Left lung (tissue), 4 donors: ENCODE measurements at regions not wholly inside any gene's neighbourhood (a gene's known extent, or its start where the extent isn't known, plus 50 kb on each side); places are given as distances from the start of the nearest gene placed in this dataset.

Experiments used
- ATAC-seq: fragments of 200-7000 bp; cut with Tn5 transposase; one replicate; pipeline ENCODE4 v1.9.1; 2020; ENCODE audit warnings: moderate library complexity
- DNase-seq, 4 donors: peaks; one replicate each; pipeline ENCODE4 v3.0.0-alpha.2; 2013 to 2020
- H3K27ac ChIP-seq, 2 donors: fragments of 200-600 bp; sonication (generic) in 1 of 2; one replicate each; pipeline versions ENCODE4 v1.5.0 to v1.8.0; 2020 to 2021
- H3K27me3 ChIP-seq, 2 donors: fragments of 200-600 bp; sonication (generic) in 1 of 2; one replicate each; pipeline versions ENCODE4 v1.5.0 to v1.8.0; 2020 to 2021
- H3K36me3 ChIP-seq, 2 donors: fragments of 200-600 bp; sonication (generic) in 1 of 2; one replicate each; pipeline versions ENCODE4 v1.5.0 to v1.8.0; 2020 to 2021
- H3K4me1 ChIP-seq, 2 donors: fragments of 200-600 bp; one replicate each; pipeline ENCODE4 v1.8.0; 2021
- H3K4me3 ChIP-seq, 2 donors: fragments of 200-600 bp; sonication (generic) in 1 of 2; one replicate each; pipeline versions ENCODE4 v1.5.0 to v1.8.0; 2020 to 2021; ENCODE audit warnings: mild to moderate bottlenecking in 1 of 2
- H3K9me3 ChIP-seq, 2 donors: fragments of 200-600 bp; sonication (generic) in 1 of 2; one replicate each; pipeline versions ENCODE4 v1.5.0 to v1.8.0; 2020 to 2021
- intact Hi-C, 2 donors: fragments of 100-400 bp; cut with DNase I; formaldehyde crosslinking; loops; one replicate each; pipeline versions ENCODE4 v1.11.2 to v1.14.2; 2022
- TF ChIP-seq, protein P1 (sequence below), 2 donors: fragments of 200-600 bp; sonication (generic) in 1 of 2; IDR thresholded peaks; one replicate each; pipeline versions ENCODE4 v1.5.0 to v1.8.0; 2021; ENCODE audit warnings: antibody characterized with exemption in 2 of 2
- donor health status: DM: no; HTN: yes; CAD: no.
- donor health status: DM: no; HTN: no; CAD: no.

- no peaks in the 10 kb centered on the region for H3K36me3 ChIP-seq
- H3K27me3 ChIP-seq, result no peaks in the 10 kb centered on the region
- H3K27ac ChIP-seq, result no peak overlapping the region
- ATAC-seq (no peak), DNase-seq (no peak)
- TF ChIP-seq, protein P1, sequence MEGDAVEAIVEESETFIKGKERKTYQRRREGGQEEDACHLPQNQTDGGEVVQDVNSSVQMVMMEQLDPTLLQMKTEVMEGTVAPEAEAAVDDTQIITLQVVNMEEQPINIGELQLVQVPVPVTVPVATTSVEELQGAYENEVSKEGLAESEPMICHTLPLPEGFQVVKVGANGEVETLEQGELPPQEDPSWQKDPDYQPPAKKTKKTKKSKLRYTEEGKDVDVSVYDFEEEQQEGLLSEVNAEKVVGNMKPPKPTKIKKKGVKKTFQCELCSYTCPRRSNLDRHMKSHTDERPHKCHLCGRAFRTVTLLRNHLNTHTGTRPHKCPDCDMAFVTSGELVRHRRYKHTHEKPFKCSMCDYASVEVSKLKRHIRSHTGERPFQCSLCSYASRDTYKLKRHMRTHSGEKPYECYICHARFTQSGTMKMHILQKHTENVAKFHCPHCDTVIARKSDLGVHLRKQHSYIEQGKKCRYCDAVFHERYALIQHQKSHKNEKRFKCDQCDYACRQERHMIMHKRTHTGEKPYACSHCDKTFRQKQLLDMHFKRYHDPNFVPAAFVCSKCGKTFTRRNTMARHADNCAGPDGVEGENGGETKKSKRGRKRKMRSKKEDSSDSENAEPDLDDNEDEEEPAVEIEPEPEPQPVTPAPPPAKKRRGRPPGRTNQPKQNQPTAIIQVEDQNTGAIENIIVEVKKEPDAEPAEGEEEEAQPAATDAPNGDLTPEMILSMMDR (IDR thresholded peaks at IDR 0.05), result no peak
- H3K9me3 ChIP-seq, result peaks cover 0 to 4% of the 10 kb centered on the region in 2 donors
- H3K4me3 ChIP-seq, result no peak overlapping the region
- intact Hi-C loops, result no loop called here
- no peaks in the 10 kb centered on the region for H3K4me1 ChIP-seq
Observed at GRCh38 chr5:2491846-2492245, 259.6 kb downstream of the IRX2 start.

GRCh38 chr5:2489306-2489705 lies 262.2 kb downstream of the IRX2 start:
- DNase-seq (no peak), ATAC-seq (no peak)
- H3K36me3 ChIP-seq, result no peaks in the 10 kb centered on the region
- intact Hi-C loops, result no loop called here
- no peaks in the 10 kb centered on the region for H3K27me3 ChIP-seq
- TF ChIP-seq, protein P1 (IDR thresholded peaks at IDR 0.05), result no peak
- H3K4me3 ChIP-seq, result no peak overlapping the region
- H3K27ac ChIP-seq, result no peak overlapping the region
- no peaks in the 10 kb centered on the region for H3K4me1 ChIP-seq
- no peaks in the 10 kb centered on the region for H3K9me3 ChIP-seq

GRCh38 chr5:2488593-2488992 lies 262.9 kb downstream of the IRX2 start:
- DNase-seq (no peak), ATAC-seq (no peak)
- H3K4me3 ChIP-seq, result no peak overlapping the region
- H3K36me3 ChIP-seq, result no peaks in the 10 kb centered on the region
- intact Hi-C loops, result no loop called here
- TF ChIP-seq, protein P1 (IDR thresholded peaks at IDR 0.05), result no peak
- no peaks in the 10 kb centered on the region for H3K4me1 ChIP-seq
- peaks cover 0 to under 1% of the 10 kb centered on the region in 2 donors for H3K9me3 ChIP-seq
- H3K27ac ChIP-seq, result no peak overlapping the region
- no peaks in the 10 kb centered on the region for H3K27me3 ChIP-seq

GRCh38 chr5:2487152-2487763 lies 264.2 kb downstream of the IRX2 start:
- ATAC-seq, result no peak
- H3K4me3 ChIP-seq, result no peak overlapping the region
- TF ChIP-seq, protein P1 (IDR thresholded peaks at IDR 0.05), result no peak
- no peak overlapping the region for H3K27ac ChIP-seq
- intact Hi-C loops, result no loop called here
- H3K27me3 ChIP-seq, result no peaks in the 10 kb centered on the region
- no peak for DNase-seq
- H3K36me3 ChIP-seq, result no peaks in the 10 kb centered on the region
- peaks cover 0 to 13% of the 10 kb centered on the region in 2 donors for H3K9me3 ChIP-seq
- no peaks in the 10 kb centered on the region for H3K4me1 ChIP-seq

DNA sequence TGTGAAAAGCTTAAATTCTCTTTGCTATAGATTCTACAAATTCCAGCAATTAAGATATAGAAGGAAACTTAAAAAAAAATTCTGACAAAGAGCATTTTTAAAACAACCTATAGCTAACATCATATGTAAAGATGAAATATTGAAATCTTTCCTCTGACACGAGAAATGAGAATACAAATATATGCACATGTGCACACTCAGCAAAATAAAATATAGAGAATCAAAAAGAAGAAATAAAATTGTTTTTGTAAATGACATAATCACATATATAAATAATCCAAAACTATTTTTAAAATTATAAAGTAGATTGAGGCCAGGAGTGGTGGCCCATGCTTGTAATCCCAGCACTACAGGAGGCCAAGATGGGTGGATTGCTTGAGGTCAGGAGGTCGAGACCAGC lies 265.1 kb downstream of the IRX2 start:
- H3K4me1 ChIP-seq, result no peaks in the 10 kb centered on the region
- intact Hi-C loops, result no loop called here
- H3K36me3 ChIP-seq, result no peaks in the 10 kb centered on the region
- TF ChIP-seq, protein P1 (IDR thresholded peaks at IDR 0.05), result no peak
- peaks cover 0 to 20% of the 10 kb centered on the region in 2 donors for H3K9me3 ChIP-seq
- DNase-seq (no peak), ATAC-seq (no peak)
- no peaks in the 10 kb centered on the region for H3K27me3 ChIP-seq
- H3K4me3 ChIP-seq, result no peak overlapping the region
- no peak overlapping the region for H3K27ac ChIP-seq
